Stimulated activated CD8-positive, alpha-beta memory T cell treated with anti-CD3 and anti-CD28 coated beads, Interleukin-7, amount 100 ng/mL, for 48 hours (primary cell): ENCODE measurements at regions not wholly inside any gene's neighbourhood (a gene's known extent, or its start where the extent isn't known, plus 50 kb on each side); places are given as distances from the start of the nearest gene placed in this dataset.

Source experiments
- DNase-seq, 2 donors: peaks; one replicate each; pipeline ENCODE4 v3.0.0-alpha.2; 2020; ENCODE audit warnings: low read depth in 1 of 2; ENCODE audit errors: extremely low read depth in 1 of 2

DNA sequence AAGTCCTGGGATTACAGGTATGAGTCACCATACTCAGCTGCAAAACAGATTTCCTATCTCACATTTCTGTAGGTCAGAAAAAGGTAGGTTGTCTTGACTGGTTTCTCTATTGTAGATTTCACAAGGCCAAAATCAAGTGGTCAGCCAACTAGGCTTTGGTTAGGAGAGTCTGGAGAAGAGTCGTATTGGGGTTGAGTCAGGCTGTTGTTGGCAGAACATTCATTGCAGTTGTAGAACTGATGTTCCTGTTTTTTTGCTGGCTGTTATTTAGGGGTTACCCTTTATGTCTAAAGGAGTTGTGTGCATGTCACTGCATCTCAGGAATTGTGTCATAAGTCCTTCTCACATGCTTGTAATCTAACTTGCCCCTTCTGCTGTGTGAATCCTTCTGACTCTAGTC is 814.2 kb upstream of the GRAMD2B start:
- no peak for DNase-seq

DNA sequence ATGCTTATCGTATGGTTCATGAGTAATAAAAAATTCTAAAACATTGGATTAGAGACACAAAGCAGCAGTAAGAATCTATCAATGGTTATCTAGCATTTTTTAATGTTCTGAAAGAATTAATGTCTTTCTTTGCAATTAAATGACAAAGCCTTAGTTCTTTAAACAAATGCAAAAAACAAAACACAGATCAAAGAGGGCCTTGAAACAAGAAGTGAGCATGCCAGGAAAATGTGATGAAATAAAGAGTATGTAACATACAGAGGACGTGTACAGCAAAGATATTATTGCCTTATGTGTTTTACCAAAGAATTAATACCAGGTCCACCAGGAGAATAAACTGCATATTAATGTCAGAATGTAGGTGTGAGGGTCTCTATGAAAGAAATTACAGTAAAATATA is 812.3 kb upstream of the GRAMD2B start:
- DNase-seq: no peak

DNA sequence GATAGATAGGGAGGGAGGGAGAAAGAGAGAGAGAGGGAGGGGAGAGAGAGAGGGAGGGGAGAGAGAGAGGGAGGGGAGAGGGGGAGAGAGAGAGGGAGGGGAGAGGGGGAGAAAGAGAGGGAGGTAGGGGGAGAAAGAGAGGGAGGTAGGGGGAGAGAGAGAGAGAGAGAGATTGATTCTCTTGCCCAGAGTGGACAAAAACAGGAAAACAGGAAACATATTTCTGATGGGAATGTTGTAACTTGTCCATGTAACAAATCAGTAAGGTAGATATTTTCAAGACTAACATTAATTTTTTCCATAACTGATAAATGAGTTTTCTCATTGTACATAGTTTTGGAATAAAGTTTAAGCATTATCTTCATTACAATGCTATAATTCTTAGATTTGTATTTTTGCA is 811.7 kb upstream of the GRAMD2B start:
- DNase-seq: no peak

DNA sequence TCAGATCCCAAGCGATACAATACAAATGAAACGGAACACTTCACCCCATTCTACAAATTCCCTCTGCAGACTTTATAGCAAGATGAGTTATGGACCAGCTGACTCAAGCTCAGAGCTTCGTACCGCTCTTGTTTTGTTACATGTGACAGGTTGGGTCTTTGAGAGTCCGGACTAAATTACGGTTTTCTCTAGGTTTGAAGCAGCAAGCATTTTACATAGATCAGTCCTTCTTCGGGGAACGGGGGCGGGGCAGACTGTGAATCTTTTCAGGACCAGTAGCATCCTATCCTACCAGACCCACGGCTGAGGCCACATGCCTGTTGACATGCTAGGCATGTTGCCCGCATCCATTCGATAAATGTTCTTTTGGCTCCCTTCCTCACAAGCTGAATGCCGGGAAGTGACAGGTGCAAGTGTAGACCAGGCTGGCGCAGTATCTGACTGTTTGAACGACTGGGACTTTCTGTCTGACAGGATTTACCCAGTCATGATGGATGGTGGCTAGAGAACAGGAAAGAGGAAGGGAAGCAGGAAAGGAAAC is 811.0 kb upstream of the GRAMD2B start:
- no peak for DNase-seq

DNA sequence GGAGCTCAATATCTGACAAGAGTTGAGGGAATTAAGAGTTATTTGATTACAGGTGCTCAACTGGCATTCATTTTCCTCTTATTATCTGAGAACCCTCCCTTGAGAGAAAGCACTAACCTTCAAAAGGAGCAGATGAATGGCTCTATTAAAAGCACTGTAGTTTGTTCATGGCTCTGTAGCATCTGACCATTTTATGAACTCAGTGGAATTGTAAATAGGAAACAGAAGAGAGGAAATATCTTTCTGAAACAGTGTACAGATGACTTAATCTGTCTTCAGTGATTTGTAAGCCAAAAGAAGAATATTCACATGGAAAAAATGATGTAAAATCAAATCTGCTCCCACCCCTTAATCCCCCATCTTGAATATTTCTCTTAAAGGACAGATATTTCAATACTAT is 810.4 kb upstream of the GRAMD2B start:
- no peak for DNase-seq

DNA sequence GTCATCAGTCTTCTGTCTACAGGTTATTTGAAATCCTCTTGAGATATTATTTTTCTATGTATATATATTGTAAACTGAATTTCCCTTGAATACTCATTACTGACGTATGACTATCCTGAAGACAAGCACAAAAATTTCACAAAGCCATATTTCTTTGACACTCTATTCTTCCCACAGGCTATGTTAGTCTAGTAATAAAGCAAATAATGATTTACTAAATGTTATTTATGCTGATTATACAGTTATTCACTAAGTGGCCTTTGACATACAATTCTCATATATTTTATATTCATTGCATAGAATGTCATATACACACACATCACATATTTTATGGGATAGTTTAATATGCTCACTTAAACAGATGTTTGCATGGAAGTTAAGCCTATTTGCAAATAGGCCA is 793.0 kb upstream of the GRAMD2B start:
- no peak for DNase-seq

DNA sequence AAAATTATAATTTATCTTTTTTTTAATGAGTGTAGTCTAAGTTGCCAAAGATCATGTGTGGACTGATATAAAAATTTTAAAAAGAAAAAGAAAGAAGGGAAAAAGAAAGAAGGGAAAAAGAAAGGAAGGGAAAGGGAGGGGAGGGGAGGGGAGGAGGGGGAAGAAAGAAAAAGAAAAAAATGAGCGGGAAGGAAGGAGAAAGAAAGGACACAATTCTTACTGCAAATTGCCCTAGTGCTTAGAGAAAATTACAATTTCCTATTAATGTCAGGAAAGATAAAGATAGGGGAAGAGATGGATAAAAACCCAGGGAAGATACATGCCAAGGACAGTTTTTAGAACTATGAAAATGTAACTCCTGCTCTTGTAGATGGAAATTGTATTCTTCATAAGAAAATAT is 789.7 kb upstream of the GRAMD2B start:
- no peak for DNase-seq

DNA sequence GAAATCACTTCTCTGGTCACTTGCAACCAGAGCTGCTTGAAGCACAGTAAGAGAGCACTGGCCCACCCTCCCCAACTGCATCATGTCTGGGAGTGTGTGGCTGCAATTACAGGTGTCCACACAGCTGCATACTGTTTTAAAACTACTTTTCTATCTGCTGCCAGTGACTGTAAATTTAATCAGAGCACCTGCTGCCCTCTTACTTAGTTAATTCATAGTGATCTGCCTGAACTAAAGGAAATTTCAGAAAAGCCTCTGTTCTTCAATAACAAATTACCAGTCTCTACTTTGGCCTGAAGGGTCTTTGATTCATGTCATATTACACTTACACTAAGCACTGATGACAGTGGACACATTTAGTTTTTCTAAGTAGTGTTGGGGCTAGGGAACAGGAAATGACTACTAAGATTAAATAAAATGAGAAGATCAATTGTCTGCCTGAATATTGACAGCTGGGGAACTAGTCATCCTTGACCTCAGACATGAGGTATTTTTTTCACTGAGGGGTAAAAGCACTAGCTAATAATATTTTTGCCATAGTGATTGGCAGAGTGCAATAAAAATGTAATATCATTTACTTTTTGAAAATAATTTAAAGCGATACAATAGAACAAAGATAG is 788.9 kb upstream of the GRAMD2B start:
- DNase-seq: no peak

DNA sequence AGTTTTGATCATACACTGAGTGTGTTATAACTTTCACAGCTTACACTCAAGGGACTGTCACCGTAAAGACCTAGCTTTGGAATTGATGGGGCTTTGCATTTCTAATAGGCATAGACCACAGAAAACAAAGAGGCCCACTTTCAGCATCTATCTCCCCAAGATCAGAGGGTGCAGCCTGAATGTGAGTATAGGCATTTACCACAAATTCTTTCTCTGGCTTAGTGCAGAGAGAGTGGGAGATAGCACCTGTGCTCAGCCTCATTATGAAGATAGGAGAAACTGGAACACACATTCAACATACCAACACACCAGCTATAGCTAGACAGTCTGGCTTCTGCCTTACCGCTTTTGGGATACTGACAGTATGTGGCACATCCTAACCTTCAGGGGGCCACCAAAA is 783.4 kb upstream of the GRAMD2B start:
- no peak for DNase-seq

DNA sequence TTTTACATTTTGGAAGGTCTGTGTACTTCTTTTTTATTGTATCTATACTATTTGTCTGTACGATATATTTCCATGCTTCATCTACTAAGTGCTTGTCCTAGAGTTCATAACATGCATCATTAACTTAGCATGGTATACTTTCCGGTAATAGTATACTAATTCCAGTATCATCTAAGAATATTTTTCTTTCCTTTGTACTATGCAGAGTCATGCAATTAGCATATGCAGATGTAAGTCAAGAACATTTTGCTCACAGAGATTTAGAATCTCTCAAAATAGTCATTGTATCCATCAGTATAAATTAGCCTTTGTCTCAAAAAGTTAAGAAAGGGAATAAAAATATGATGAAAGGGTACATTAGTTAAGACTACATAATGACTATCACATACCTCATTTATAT is 770.4 kb upstream of the GRAMD2B start:
- DNase-seq: no peak

DNA sequence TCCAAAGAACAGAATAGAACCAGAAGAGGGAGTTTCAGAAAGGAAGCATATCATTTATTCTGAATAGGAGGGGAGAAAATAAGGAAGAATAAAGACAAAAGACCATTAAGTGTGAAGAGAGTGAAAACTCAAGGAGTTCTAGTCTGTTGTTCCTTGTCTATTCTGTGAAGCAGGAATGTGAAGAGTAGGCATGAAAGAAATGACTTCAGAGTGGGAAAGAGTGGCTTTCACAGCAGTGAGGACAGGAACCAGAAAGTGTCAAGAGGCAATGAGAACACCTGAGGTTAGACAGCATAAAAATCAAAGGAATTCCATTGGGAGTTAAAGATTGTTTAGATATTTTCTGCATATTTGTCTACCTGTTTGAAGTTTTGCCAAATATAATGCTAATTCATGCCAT is 768.8 kb upstream of the GRAMD2B start:
- no peak for DNase-seq

DNA sequence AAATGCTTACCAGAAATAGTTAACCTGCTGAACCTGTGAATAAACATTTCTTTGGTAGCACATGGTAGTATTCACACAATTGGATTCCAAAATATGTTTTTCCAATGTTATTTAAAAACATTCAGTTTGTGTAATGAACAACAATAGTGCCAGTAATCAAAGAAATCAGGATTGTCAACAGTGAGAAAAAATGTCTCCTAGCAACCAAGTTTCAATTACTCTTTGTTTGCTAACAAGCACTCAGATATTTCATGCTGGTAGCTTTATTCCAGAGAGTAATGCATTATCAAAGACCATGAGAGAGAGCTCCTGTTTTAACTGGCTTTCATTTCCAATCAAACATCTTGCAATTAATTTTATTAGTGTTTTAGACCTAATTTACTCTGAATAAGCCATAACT is 768.1 kb upstream of the GRAMD2B start:
- DNase-seq: no peak

DNA sequence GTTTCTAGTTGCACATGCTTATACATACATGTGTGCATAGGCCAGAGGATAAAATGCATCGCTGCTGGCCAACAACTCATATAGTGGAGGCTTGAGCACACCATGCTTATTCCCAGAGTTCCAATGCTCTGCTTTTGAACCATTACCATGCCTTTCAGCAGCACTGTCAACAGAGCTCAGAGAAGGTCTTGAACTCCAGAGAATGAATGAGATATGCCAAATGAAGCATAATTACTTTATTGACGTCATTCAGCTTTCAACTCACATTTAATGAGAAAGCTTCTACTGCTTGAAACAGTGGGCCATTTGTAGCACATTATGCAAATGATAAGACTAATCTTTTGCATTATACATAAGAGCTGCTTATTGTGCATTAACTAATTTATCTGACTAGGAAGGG is 765.3 kb upstream of the GRAMD2B start:
- no peak for DNase-seq

DNA sequence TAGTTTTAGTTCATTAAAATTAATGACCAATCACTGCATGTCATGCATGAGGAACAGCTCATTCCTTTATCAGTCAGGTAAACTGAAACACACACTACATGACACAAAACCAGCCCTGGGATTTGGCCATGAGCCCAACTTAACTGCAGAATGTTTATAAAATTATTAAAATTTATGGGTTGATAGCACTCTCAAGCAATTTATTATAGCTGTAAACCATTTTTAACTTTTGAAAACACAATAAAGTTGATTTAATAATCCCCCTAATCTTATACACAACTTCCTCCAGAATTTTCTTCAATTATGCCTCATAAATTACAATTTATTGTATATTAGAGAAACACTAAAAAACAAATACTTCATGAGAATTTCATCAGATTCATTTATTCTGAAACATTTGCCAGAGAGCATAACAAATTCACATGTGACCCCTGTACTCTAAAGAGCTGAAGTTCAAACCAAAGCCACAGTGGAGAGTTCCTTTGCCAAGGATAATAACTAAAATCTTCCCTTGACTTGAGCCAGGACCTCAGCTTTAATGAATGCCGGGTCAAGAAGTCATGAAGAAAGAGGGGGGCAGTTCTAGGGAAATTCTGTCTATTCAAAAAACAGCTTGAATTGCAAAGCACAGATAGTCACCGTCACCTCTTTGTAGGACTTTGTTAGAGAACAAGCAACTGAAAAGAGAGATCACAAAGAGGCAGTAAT is 763.7 kb upstream of the GRAMD2B start:
- no peak for DNase-seq

DNA sequence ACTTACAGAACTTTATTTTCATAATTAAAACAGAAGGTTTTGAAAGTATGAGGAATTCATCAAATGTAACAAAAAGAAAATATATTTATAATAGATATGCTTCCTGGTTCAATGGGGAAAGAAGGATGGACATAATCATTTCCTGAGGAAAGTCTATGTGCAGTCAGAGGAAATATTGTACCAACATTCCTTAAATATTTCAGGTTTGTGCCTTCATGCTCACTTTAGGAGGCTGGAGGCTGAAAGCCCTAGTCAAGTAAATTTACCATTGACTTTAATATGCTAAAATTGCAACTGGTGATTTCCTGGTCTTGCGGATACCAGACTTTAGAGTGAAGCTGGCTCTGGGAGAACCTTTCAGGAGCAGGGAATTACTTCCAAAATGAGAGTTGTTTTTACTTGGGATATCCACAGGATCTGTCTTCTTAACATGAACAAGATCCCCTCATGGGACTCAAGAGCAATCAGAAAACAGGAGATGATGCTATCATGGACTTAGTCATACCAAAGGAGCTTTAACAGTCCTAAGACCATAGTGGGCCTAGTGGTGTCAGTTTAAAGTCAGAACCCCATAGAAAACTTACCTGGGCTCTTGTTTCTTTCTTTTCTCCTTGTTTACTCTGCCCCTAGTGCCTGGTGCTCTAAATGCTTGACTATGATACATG is 762.8 kb upstream of the GRAMD2B start:
- DNase-seq: no peak

DNA sequence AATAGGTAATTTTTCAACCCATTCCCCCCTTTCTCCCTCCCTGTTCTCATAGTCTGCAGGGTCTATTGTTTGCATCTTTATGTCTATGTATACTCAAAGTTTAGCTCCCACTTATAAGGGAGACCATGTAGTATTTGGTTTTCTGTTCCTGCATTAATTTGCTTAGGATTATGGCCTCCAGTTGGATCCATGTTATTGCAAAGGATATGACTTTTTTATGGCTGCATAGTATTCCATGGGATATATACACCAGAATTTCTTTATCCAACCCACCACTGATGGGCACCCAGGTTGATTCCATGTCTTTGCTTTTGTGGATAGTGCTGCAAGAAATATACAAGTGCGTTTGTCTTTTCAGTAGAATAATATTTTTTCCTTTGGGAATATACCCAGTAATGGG is 761.6 kb upstream of the GRAMD2B start:
- DNase-seq: no peak

DNA sequence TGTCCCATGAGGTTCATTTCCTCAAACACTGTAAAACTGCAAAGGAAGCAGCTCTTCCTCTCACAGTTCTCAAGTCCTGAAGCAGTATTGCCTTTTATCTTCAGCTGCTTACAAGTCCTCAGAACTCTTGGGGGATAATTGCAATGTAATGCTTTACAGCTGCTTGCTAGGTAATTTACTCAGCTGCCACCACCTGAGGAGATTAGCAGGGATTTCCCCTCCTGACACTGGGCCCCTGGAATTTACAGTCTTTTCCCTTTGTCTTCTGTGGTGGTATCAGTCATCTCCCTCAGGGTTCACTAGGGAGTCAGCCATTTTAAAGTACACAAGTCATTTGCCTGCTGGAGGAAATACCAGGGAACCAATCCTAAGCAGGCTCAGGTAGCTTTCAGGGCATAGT is 754.3 kb upstream of the GRAMD2B start:
- no peak for DNase-seq

DNA sequence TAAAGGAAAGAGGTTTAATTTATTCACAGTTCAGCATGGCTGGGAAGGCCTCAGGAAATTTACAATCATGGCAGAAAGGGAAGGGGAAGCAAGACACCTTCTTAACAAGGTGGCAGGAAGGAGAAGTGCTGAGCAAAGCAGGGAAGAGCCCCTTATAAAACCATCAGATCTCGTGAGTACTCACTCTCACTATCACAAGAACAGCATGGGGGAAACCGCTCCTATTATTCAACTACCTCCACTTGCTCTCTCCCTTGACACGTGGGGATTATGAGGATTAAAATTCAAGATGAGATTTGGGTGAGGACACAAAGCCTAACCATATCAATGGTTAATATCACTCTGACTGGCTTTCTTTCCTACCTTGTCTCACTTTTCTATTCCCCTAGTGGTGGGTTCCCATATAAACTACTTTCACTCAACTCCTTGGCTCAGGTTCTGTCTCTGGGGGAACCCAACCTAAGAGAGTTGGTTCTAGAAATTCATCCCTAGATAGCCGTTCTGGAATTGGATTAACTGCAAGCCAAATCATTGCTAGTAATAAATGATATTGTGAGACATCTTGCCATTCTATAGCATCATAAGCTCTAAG is 749.8 kb upstream of the GRAMD2B start:
- DNase-seq: no peak

DNA sequence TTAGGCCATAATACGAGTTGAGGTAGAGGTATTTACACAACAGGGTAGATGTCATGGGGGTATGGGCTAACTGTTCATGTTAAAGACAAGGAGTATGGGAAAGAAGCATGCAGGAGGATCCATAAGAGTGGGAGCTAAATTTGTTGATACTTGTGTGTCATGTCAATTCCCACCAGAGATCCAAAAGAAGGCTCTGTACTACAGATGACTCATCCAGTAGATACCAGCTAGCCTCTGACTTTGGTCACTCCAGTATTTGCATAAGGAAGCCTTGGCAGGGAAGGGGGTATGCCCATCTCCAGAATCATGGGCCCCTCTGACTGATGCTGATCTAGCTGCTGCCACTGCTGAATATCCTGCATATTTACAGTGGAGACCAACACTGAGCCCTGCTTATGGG is 743.7 kb upstream of the GRAMD2B start:
- DNase-seq: no peak

DNA sequence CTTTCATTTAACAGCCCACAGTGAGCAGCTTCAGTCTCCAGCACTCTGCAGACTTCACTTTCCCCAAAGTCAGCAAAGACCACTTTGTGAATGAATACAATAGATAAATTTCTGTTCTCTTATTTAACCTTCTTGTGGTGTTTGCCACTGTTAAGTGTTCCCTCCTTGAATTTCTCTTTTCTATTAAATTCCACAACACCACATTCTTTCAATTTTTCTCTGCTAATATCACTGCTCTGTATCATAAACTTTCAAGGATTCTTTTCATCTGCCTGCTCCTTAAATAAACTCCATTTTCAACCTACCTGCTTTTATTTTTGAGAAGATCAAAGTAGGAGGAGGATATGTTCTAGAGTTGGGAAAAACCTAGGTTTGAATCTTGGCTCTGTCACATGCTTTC is 739.5 kb upstream of the GRAMD2B start:
- DNase-seq: no peak

DNA sequence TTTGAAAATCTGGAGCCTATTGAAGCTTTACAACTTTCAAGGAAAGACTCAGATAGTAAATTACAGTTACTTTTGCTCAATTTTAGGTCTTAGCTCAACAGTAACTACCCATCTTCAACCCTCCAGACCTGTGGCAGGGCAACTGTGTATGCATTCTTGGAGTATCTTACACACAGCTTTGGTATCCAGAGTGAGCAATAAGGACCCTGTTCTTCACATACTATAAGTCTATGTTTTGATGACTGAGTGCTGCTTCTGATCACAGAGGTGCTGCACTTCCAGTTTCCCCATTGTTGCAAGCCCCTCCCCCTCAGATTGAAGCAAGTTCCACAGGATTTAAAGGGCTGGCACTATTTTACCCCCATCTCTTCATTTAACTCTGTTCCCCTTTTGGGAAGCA is 737.4 kb upstream of the GRAMD2B start:
- DNase-seq: no peak
